ENCODE measurements at regions not wholly inside any gene's neighbourhood (a gene's known extent, or its start where the extent isn't known, plus 50 kb on each side); places are given as distances from the start of the nearest gene placed in this dataset.
"Not testable (repeated sequence)": the region's sequence is repeated elsewhere in the genome, so short reads cannot be mapped to it uniquely, and the experiment has no call there.

- no peaks in the 10 kb centered on the region for H3K27me3 ChIP-seq (ENCODE audit: insufficient read depth, insufficient read length)
- no peaks in the 10 kb centered on the region for H3K9me3 ChIP-seq (ENCODE audit: insufficient read depth, low read length)
- H3K4me1 ChIP-seq (ENCODE audit: insufficient read depth, insufficient read length), result no peaks in the 10 kb centered on the region
- no peak overlapping the region for H3K9ac ChIP-seq (ENCODE audit: insufficient read length, low read depth)
- H3K36me3 ChIP-seq (ENCODE audit: insufficient read depth, insufficient read length, low read length), result no peaks in the 10 kb centered on the region
- DNase-seq (ENCODE audit: low read depth, low spot score), result no peak
- no peak for TF ChIP-seq YY1 (IDR thresholded peaks at IDR 0.05; ENCODE audit: insufficient read depth, insufficient read length)
- no peak for TF ChIP-seq SUZ12 (IDR thresholded peaks at IDR 0.05; ENCODE audit: extremely low read depth, insufficient read depth, insufficient read length)
- no peak for TF ChIP-seq ZNF274 (IDR thresholded peaks at IDR 0.05; ENCODE audit: low read depth, low read length)
- H3K4me3 ChIP-seq (ENCODE audit: insufficient read length, low read depth), result no peak overlapping the region
Observed at GRCh38 chr13:65293530-65294198, 1936.5 kb downstream of the PCDH9 start.

- no peak overlapping the region for H3K4me3 ChIP-seq (ENCODE audit: insufficient read length, low read depth)
- peak; percentile 5 for DNase-seq (ENCODE audit: low read depth, low spot score)
- H3K36me3 ChIP-seq (ENCODE audit: insufficient read depth, insufficient read length, low read length), result no peaks in the 10 kb centered on the region
- H3K27me3 ChIP-seq (ENCODE audit: insufficient read depth, insufficient read length), result no peaks in the 10 kb centered on the region
- no peaks in the 10 kb centered on the region for H3K4me1 ChIP-seq (ENCODE audit: insufficient read depth, insufficient read length)
- H3K9ac ChIP-seq (ENCODE audit: insufficient read length, low read depth), result no peak overlapping the region
- H3K9me3 ChIP-seq (ENCODE audit: insufficient read depth, low read length), result no peaks in the 10 kb centered on the region
- TF ChIP-seq ZNF274 (IDR thresholded peaks at IDR 0.05; ENCODE audit: low read depth, low read length) (no peak), YY1 (IDR thresholded peaks at IDR 0.05; ENCODE audit: insufficient read depth, insufficient read length) (no peak), SUZ12 (IDR thresholded peaks at IDR 0.05; ENCODE audit: extremely low read depth, insufficient read depth, insufficient read length) (no peak)
Observed at GRCh38 chr13:65292488-65292901, 1937.6 kb downstream of the PCDH9 start.

- Histone ChIP-seq H3K36me3 (ENCODE audit: insufficient read depth, insufficient read length, low read length) (no peaks in the 10 kb centered on the region), H3K4me3 (ENCODE audit: insufficient read length, low read depth) (no peak overlapping the region), H3K9me3 (ENCODE audit: insufficient read depth, low read length) (no peaks in the 10 kb centered on the region), H3K27me3 (ENCODE audit: insufficient read depth, insufficient read length) (no peaks in the 10 kb centered on the region), H3K4me1 (ENCODE audit: insufficient read depth, insufficient read length) (no peaks in the 10 kb centered on the region), H3K9ac (ENCODE audit: insufficient read length, low read depth) (no peak overlapping the region)
- TF ChIP-seq SUZ12 (IDR thresholded peaks at IDR 0.05; ENCODE audit: extremely low read depth, insufficient read depth, insufficient read length) (no peak), YY1 (IDR thresholded peaks at IDR 0.05; ENCODE audit: insufficient read depth, insufficient read length) (no peak), ZNF274 (IDR thresholded peaks at IDR 0.05; ENCODE audit: low read depth, low read length) (no peak)
- no peak for DNase-seq (ENCODE audit: low read depth, low spot score)
Observed at GRCh38 chr13:65287405-65287804, 1942.7 kb downstream of the PCDH9 start.

- TF ChIP-seq ZNF274 (IDR thresholded peaks at IDR 0.05; ENCODE audit: low read depth, low read length) (no peak), YY1 (IDR thresholded peaks at IDR 0.05; ENCODE audit: insufficient read depth, insufficient read length) (no peak), SUZ12 (IDR thresholded peaks at IDR 0.05; ENCODE audit: extremely low read depth, insufficient read depth, insufficient read length) (no peak)
- no peaks in the 10 kb centered on the region for H3K9me3 ChIP-seq (ENCODE audit: insufficient read depth, low read length)
- no peak overlapping the region for H3K4me3 ChIP-seq (ENCODE audit: insufficient read length, low read depth)
- H3K4me1 ChIP-seq (ENCODE audit: insufficient read depth, insufficient read length), result no peaks in the 10 kb centered on the region
- H3K9ac ChIP-seq (ENCODE audit: insufficient read length, low read depth), result no peak overlapping the region
- no peaks in the 10 kb centered on the region for H3K36me3 ChIP-seq (ENCODE audit: insufficient read depth, insufficient read length, low read length)
- no peaks in the 10 kb centered on the region for H3K27me3 ChIP-seq (ENCODE audit: insufficient read depth, insufficient read length)
- no peak for DNase-seq (ENCODE audit: low read depth, low spot score)
Observed at GRCh38 chr13:65275838-65276630, 1954.1 kb downstream of the PCDH9 start.

- no peaks in the 10 kb centered on the region for H3K9me3 ChIP-seq (ENCODE audit: insufficient read depth, low read length)
- DNase-seq (ENCODE audit: low read depth, low spot score), result no peak
- no peaks in the 10 kb centered on the region for H3K4me1 ChIP-seq (ENCODE audit: insufficient read depth, insufficient read length)
- no peak overlapping the region for H3K4me3 ChIP-seq (ENCODE audit: insufficient read length, low read depth)
- H3K27me3 ChIP-seq (ENCODE audit: insufficient read depth, insufficient read length), result no peaks in the 10 kb centered on the region
- no peak for TF ChIP-seq SUZ12 (IDR thresholded peaks at IDR 0.05; ENCODE audit: extremely low read depth, insufficient read depth, insufficient read length)
- no peak for TF ChIP-seq ZNF274 (IDR thresholded peaks at IDR 0.05; ENCODE audit: low read depth, low read length)
- no peak for TF ChIP-seq YY1 (IDR thresholded peaks at IDR 0.05; ENCODE audit: insufficient read depth, insufficient read length)
- no peak overlapping the region for H3K9ac ChIP-seq (ENCODE audit: insufficient read length, low read depth)
- H3K36me3 ChIP-seq (ENCODE audit: insufficient read depth, insufficient read length, low read length), result no peaks in the 10 kb centered on the region
Observed at GRCh38 chr13:65275108-65275507, 1955.0 kb downstream of the PCDH9 start.

- H3K27me3 ChIP-seq (ENCODE audit: insufficient read depth, insufficient read length); H3K36me3 ChIP-seq (ENCODE audit: insufficient read depth, insufficient read length, low read length); H3K9ac ChIP-seq (ENCODE audit: insufficient read length, low read depth); H3K9me3 ChIP-seq (ENCODE audit: insufficient read depth, low read length); H3K4me1 ChIP-seq (ENCODE audit: insufficient read depth, insufficient read length); H3K4me3 ChIP-seq (ENCODE audit: insufficient read length, low read depth); DNase-seq (ENCODE audit: low read depth, low spot score): not testable (repeated sequence)
Observed at GRCh38 chr13:65273811-65274420, 1956.2 kb downstream of the PCDH9 start.

GRCh38 chr13:65268009-65268408 is 1962.1 kb downstream of the PCDH9 start:
- DNase-seq (ENCODE audit: low read depth, low spot score), result no peak
- H3K27me3 ChIP-seq (ENCODE audit: insufficient read depth, insufficient read length), result no peaks in the 10 kb centered on the region
- TF ChIP-seq YY1 (IDR thresholded peaks at IDR 0.05; ENCODE audit: insufficient read depth, insufficient read length) (no peak), ZNF274 (IDR thresholded peaks at IDR 0.05; ENCODE audit: low read depth, low read length) (no peak)
- no peak overlapping the region for H3K9ac ChIP-seq (ENCODE audit: insufficient read length, low read depth)
- H3K4me1 ChIP-seq (ENCODE audit: insufficient read depth, insufficient read length), result no peaks in the 10 kb centered on the region
- H3K36me3 ChIP-seq (ENCODE audit: insufficient read depth, insufficient read length, low read length), result no peaks in the 10 kb centered on the region
- H3K4me3 ChIP-seq (ENCODE audit: insufficient read length, low read depth), result no peak overlapping the region
- H3K9me3 ChIP-seq (ENCODE audit: insufficient read depth, low read length), result no peaks in the 10 kb centered on the region
